GM12878 (cell line): ENCODE measurements at regions not wholly inside any gene's neighbourhood (a gene's known extent, or its start where the extent isn't known, plus 50 kb on each side); places are given as distances from the start of the nearest gene placed in this dataset.

Source experiments
- ATF7 ChIP-seq: fragments of 450-650 bp; IDR thresholded peaks from 2 replicates; pipeline ENCODE4 v1.6.1; 2016; ENCODE audit warnings: low read depth, mild to moderate bottlenecking
- BCL3 ChIP-seq: IDR thresholded peaks from 2 replicates; pipeline ENCODE4 v1.6.1; 2011; ENCODE audit warnings: borderline replicate concordance, low read depth, mild to moderate bottlenecking, moderate library complexity, low read length; ENCODE audit not compliant: insufficient read depth, poor library complexity, severe bottlenecking
- CEBPZ ChIP-seq: fragments of 150-350 bp; IDR thresholded peaks from 2 replicates; pipeline ENCODE4 v1.6.1; 2016; ENCODE audit warnings: low read depth, low read length
- FOXK2 ChIP-seq: fragments of 450-650 bp; IDR thresholded peaks from 2 replicates; pipeline ENCODE4 v1.6.1; 2017; ENCODE audit warnings: mild to moderate bottlenecking, moderate library complexity
- IKZF2 ChIP-seq, 2 experiments: fragments of 450-650 bp; IDR thresholded peaks; 2 replicates each; pipeline ENCODE4 v1.6.1; 2017; ENCODE audit warnings: mild to moderate bottlenecking in 2 of 2, moderate library complexity in 2 of 2
- NR2C2 ChIP-seq: IDR thresholded peaks from 2 replicates; pipeline ENCODE4 v1.6.1; 2011; ENCODE audit warnings: borderline replicate concordance, low read depth; ENCODE audit not compliant: control insufficient read depth, insufficient read length
- PBX3 ChIP-seq: IDR thresholded peaks from 2 replicates; pipeline ENCODE4 v1.6.1; 2011; ENCODE audit warnings: mild to moderate bottlenecking, low read depth, low read length, moderate library complexity; ENCODE audit not compliant: insufficient replicate concordance
- RB1 ChIP-seq: fragments of 450-650 bp; formaldehyde crosslinking; IDR thresholded peaks from 2 replicates; pipeline ENCODE4 v1.6.1; 2017; ENCODE audit warnings: mild to moderate bottlenecking, borderline replicate concordance
- ZBED1 ChIP-seq: IDR thresholded peaks from 2 replicates; pipeline ENCODE4 v1.6.1; 2016; ENCODE audit warnings: borderline replicate concordance
- ZSCAN29 ChIP-seq: fragments of 450-650 bp; IDR thresholded peaks from 2 replicates; pipeline ENCODE4 v1.6.1; 2017; ENCODE audit warnings: mild to moderate bottlenecking, moderate library complexity

- TF ChIP-seq PBX3 (no peak), ZSCAN29 (no peak), BCL3 (no peak), NR2C2 (no peak), IKZF2 (IDR thresholded peaks at IDR 0.05) (no peak), ZBED1 (no peak), CEBPZ (no peak), FOXK2 (no peak), ATF7 (no peak), RB1 (no peak)
These were observed 306.4 kb upstream of the CNTN3 start (continued) for GRCh38 chr3:74920721-74921350.
